Spleen (tissue), 11 donors: ENCODE measurements at regions not wholly inside any gene's neighbourhood (a gene's known extent, or its start where the extent isn't known, plus 50 kb on each side); places are given as distances from the start of the nearest gene placed in this dataset.

Experiments used
- DNase-seq: peaks from one replicate; pipeline ENCODE4 v3.0.0-alpha.2; 2020
- H3K27ac ChIP-seq, 8 donors: fragments of 200-600 bp; sonication (generic) in 7 of 8; 1 replicate in 4 of 8; 2 replicates in 4 of 8; pipeline versions ENCODE4 v1.5.0 to v1.8.0; 2016 to 2021; ENCODE audit warnings: inconsistent platforms in 4 of 8, mild to moderate bottlenecking in 4 of 8, moderate library complexity in 1 of 8
- H3K27me3 ChIP-seq, 7 donors: fragments of 200-600 bp; sonication (generic) in 6 of 7; replicated peaks in 1 of 7; 1 replicate in 4 of 7; 2 replicates in 3 of 7; pipeline versions ENCODE4 v1.5.0 to v1.8.0; 2016 to 2021; ENCODE audit warnings: inconsistent platforms in 3 of 7, mild to moderate bottlenecking in 1 of 7
- H3K36me3 ChIP-seq, 6 donors: fragments of 200-600 bp; sonication (generic) in 5 of 6; 1 replicate in 4 of 6; 2 replicates in 2 of 6; pipeline versions ENCODE4 v1.5.0 to v1.8.0; 2016 to 2021; ENCODE audit warnings: inconsistent platforms in 2 of 6
- H3K4me1 ChIP-seq, 6 donors: fragments of 200-600 bp; sonication (generic) in 5 of 6; 1 replicate in 3 of 6; 2 replicates in 3 of 6; pipeline versions ENCODE4 v1.5.0 to v1.8.0; 2016 to 2021; ENCODE audit warnings: inconsistent platforms in 3 of 6
- H3K4me3 ChIP-seq, 8 donors: fragments of 200-600 bp; sonication (generic) in 7 of 8; 1 replicate in 4 of 8; 2 replicates in 4 of 8; pipeline versions ENCODE4 v1.5.0 to v1.8.0; 2016 to 2021; ENCODE audit warnings: inconsistent platforms in 4 of 8, mild to moderate bottlenecking in 4 of 8, moderate library complexity in 2 of 8
- H3K9me3 ChIP-seq, 8 donors: fragments of 200-600 bp; sonication (generic) in 7 of 8; 1 replicate in 4 of 8; 2 replicates in 4 of 8; pipeline versions ENCODE4 v1.5.0 to v1.8.0; 2016 to 2021; ENCODE audit warnings: inconsistent platforms in 4 of 8
- POLR2A ChIP-seq, 3 donors: fragments of 450-650 bp; IDR thresholded peaks; one replicate each; pipeline ENCODE4 v1.5.1; 2017; ENCODE audit warnings: antibody characterized with exemption in 3 of 3, mild to moderate bottlenecking in 1 of 3
- POLR2AphosphoS5 ChIP-seq, 3 donors: sonication (generic); formaldehyde crosslinking; IDR thresholded peaks; one replicate each; pipeline ENCODE4 v1.5.1; 2017; ENCODE audit warnings: antibody characterized with exemption in 3 of 3
- WGBS, 5 donors: extraction: QIAGEN DNeasy Blood & Tissue Kit in 3 of 5; methylation state at CpG; one replicate each; pipeline versions ENCODE4 v1.1.5 to v1.1.7; 2013 to 2018; 5-methylcytosine and 5-hydroxymethylcytosine counted together
- intact Hi-C: fragments of 100-400 bp; cut with DNase I; formaldehyde crosslinking; loops from one replicate; pipeline ENCODE4 v1.15.0; 2023; ENCODE audit warnings: low total_unique reads
- TF ChIP-seq, protein P1 (sequence below), 11 experiments: fragments of 200-600 bp in 7 of 11; fragments of 450-650 bp in 4 of 11; sonication (generic) in 4 of 11; IDR thresholded peaks in 8 of 11; conservative IDR thresholded peaks in 3 of 11; 1 replicate in 7 of 11; 2 replicates in 4 of 11; pipeline versions ENCODE4 v1.4.0 to v1.8.0; 2016 to 2021; ENCODE audit warnings: antibody characterized with exemption in 11 of 11, inconsistent platforms in 4 of 11, mild to moderate bottlenecking in 1 of 11
- donor health status: healthy with polysubstance abuse.
- donor health status: DM: no; HTN: no; CAD: no; lungs with moderate emphysema.
- donor health status: DM: no; HTN: no; CAD: no.
- donor health status: Bipolar disorder and iron deficiency.
- donor health status: healthy.
- donor health status: DM: no; HTN: no; CAD: no.
- donor health status: DM: yes; HTN: yes; CAD: no.

DNA sequence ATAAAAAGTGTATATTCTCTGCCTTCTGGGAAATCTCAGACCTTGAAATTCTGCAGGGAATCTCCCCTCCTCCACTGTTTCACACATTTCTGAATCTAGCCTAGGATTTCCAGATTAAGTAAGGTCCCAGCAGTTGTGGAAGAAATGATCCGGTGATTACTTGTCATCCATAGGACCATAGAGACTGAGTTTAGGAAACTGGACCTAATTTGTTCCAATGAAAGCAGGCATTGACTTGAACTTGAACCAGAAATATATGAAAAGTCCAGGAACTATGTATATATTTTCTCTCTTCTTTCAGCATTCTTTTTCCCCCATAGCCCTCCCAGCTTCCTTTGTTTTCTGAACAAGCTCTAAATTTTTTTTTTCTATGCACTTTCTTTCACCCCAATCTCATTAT, 149.5 kb upstream of the SPAG17 start:
- H3K9me3 ChIP-seq: no peaks in the 10 kb centered on the region
- no peak overlapping the region for H3K27ac ChIP-seq
- no peak for TF ChIP-seq POLR2A (IDR thresholded peaks at IDR 0.05)
- TF ChIP-seq, protein P1, sequence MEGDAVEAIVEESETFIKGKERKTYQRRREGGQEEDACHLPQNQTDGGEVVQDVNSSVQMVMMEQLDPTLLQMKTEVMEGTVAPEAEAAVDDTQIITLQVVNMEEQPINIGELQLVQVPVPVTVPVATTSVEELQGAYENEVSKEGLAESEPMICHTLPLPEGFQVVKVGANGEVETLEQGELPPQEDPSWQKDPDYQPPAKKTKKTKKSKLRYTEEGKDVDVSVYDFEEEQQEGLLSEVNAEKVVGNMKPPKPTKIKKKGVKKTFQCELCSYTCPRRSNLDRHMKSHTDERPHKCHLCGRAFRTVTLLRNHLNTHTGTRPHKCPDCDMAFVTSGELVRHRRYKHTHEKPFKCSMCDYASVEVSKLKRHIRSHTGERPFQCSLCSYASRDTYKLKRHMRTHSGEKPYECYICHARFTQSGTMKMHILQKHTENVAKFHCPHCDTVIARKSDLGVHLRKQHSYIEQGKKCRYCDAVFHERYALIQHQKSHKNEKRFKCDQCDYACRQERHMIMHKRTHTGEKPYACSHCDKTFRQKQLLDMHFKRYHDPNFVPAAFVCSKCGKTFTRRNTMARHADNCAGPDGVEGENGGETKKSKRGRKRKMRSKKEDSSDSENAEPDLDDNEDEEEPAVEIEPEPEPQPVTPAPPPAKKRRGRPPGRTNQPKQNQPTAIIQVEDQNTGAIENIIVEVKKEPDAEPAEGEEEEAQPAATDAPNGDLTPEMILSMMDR (IDR thresholded peaks at IDR 0.05 in 8 of 11, conservative IDR thresholded peaks at IDR 0.05 in 3 of 11): no peak
- no peak for TF ChIP-seq POLR2AphosphoS5 (IDR thresholded peaks at IDR 0.05)
- 80 to 97% (median 93%) methylated on average over 1 of the region's 1 CpG for WGBS, 5 donors
- H3K4me3 ChIP-seq: no peak overlapping the region
- no peaks in the 10 kb centered on the region for H3K27me3 ChIP-seq
- intact Hi-C loops: no loop called here
- no peak for DNase-seq
- no peaks in the 10 kb centered on the region for H3K4me1 ChIP-seq
- no peaks in the 10 kb centered on the region for H3K36me3 ChIP-seq

DNA sequence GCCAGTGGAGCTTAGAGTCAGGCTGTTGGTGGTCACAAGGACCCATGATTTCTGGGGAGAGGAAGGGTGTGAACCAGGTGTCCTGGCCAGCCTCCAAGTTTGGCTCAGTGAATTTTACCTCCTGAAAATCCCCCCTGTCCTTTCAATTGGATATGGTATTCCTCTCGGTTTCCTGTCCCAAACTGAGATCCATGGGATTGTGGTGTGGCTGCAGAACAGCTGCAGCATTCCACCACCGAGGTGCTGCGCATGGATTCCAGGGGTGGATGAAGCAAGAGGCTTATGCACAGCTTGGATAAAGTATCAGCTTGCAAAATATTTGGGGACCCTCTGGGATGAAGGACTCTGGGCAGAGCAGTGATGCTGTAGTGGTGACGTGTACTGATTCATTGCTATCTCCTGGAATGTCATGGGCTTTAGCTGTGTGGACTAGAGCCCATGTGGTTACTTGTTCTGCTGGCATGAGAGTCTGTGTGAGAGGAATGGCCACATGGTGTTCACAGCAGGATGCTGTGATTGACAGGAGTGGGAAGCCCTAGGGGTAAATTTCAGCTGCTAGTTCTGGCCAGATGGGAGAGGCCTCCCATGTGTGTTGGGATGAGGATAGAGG, 148.7 kb upstream of the SPAG17 start:
- TF ChIP-seq POLR2AphosphoS5 (IDR thresholded peaks at IDR 0.05): no peak
- TF ChIP-seq, protein P1 (IDR thresholded peaks at IDR 0.05 in 8 of 11, conservative IDR thresholded peaks at IDR 0.05 in 3 of 11): no peak
- no peak for TF ChIP-seq POLR2A (IDR thresholded peaks at IDR 0.05)
- H3K4me3 ChIP-seq: no peak overlapping the region
- no peaks in the 10 kb centered on the region for H3K4me1 ChIP-seq
- no peak overlapping the region for H3K27ac ChIP-seq
- WGBS, 5 donors: 69 to 91% (median 82%) methylated on average over 4 of the region's 4 CpGs
- no peaks in the 10 kb centered on the region for H3K36me3 ChIP-seq
- H3K27me3 ChIP-seq: no peaks in the 10 kb centered on the region
- H3K9me3 ChIP-seq: no peaks in the 10 kb centered on the region
- DNase-seq: no peak
- intact Hi-C loops: no loop called here

DNA sequence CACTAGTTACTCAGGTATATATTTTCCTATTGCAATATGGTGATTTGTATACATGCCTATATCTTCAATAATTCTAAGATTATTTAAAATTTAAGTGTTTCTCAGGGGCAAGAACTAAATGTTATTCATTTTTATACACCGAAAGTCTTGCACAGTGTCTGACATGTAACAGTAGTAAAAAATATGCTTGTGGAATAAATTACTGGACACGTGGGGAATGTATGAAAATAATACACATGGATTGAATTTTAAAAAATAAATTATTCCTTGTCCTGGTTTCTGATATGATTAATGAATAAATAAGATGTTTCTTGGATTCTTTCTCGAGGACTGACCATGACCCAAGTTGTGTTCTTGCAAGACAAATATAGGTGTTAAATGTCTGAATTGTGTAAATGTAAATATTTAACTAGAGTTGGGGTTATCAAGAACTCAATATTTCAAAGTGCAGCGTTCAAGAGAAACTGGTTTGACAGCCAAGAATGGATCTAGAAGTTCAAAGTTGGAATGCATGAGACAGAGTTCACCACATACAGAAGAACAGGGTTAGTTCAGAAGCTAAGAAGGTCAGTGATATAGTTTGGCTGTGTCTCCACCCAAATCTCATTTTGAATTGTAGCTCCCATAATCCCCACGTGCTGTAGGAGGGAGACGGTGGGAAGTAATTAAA, 142.1 kb upstream of the SPAG17 start:
- WGBS, 5 donors: 64 to 77% (median 72%) methylated on average over 6 of the region's 6 CpGs
- no peak overlapping the region for H3K4me3 ChIP-seq
- no peaks in the 10 kb centered on the region for H3K36me3 ChIP-seq
- no peaks in the 10 kb centered on the region for H3K4me1 ChIP-seq
- intact Hi-C loops: no loop called here
- no peak for DNase-seq
- TF ChIP-seq, protein P1 (IDR thresholded peaks at IDR 0.05 in 8 of 11, conservative IDR thresholded peaks at IDR 0.05 in 3 of 11): no peak
- TF ChIP-seq POLR2A (IDR thresholded peaks at IDR 0.05) (no peak), POLR2AphosphoS5 (IDR thresholded peaks at IDR 0.05) (no peak)
- no peaks in the 10 kb centered on the region for H3K9me3 ChIP-seq
- no peak overlapping the region for H3K27ac ChIP-seq
- H3K27me3 ChIP-seq: no peaks in the 10 kb centered on the region

DNA sequence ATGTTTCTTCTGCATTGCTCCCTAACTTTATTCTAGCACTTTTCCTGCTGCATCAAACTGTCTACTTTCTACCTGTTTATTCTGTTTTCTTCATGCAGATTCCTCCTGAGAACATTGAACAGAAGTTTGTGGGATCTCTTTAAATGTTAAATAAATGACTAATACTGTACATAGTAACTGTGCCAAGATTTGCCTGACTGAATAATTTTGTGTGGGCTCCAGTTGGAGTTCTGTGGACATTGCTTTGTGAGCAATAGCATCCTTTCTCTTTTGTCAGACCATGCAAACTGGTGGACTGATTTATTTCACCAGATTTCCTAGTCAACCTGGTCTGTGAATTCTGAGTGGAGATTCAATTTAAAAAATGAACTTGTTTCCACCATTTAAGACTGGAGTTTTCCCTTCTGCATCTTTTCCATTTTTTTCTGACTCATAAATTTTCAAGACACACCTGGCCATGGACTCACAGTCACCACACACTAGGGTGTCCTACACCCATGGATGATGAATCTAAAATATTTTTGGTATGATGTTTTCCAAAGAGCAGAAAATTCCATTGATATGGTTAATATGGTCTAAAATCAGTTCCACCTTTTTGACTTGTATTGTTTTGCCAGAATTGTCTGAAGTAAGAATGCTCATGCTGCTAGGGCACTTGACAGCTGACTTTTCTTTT, 140.7 kb upstream of the SPAG17 start:
- H3K27ac ChIP-seq: no peak overlapping the region
- no peaks in the 10 kb centered on the region for H3K9me3 ChIP-seq
- H3K4me1 ChIP-seq: no peaks in the 10 kb centered on the region
- intact Hi-C loops: no loop called here
- no peak for DNase-seq
- no peaks in the 10 kb centered on the region for H3K36me3 ChIP-seq
- no peak overlapping the region for H3K4me3 ChIP-seq
- no peaks in the 10 kb centered on the region for H3K27me3 ChIP-seq
- TF ChIP-seq, protein P1 (IDR thresholded peaks at IDR 0.05 in 8 of 11, conservative IDR thresholded peaks at IDR 0.05 in 3 of 11): no peak
- TF ChIP-seq POLR2AphosphoS5 (IDR thresholded peaks at IDR 0.05): no peak
